ENCODE measurements at regions not wholly inside any gene's neighbourhood (a gene's known extent, or its start where the extent isn't known, plus 50 kb on each side); places are given as distances from the start of the nearest gene placed in this dataset.
A peak's percentile ranks its signal among the peaks of the same experiment; 100 is the strongest.
"Not testable (repeated sequence)": the region's sequence is repeated elsewhere in the genome, so short reads cannot be mapped to it uniquely, and the experiment has no call there.

DNA sequence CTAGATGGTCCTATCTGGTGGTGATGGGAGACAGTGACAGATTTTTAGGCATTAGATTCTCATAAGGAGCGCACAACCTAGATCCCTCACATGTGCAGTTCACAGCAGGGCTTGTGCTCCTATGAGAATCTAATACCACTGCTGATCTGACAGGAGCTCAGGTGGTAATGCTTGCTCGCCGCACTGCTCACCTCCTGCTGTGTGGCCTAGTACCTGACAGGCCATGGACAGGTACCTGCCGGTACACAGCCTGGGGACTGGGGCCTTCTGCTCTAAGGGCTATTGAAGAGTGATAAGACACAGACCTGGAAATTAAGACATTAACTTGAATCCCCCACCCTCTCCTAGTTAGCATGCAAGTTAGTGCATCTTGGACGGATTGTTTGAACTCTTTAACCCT, 64.4 kb downstream of the KLRB1 start:
- not testable (repeated sequence) for H3K27ac ChIP-seq, H3K4me3 ChIP-seq

DNA sequence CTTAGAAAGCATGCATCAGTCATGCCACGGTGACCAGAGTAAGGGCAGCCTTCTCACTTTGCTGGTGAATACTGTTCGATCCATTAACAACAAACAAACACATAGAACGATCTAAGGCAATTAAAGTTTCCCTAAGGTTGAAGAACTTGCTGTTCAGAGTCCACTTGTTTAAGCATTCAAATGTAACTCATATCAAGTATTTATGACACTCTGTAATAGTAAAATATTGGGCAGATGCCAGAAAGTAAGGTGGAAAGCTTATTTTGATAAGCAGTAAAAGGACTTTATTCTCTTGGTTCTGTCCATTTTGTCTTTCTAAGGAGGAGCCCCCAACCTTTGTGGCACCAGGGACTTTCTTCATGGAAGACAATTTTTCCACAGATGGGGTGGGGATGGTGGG, 64.9 kb downstream of the KLRB1 start:
- H3K4me3 ChIP-seq, H3K27ac ChIP-seq: not testable (repeated sequence)

DNA sequence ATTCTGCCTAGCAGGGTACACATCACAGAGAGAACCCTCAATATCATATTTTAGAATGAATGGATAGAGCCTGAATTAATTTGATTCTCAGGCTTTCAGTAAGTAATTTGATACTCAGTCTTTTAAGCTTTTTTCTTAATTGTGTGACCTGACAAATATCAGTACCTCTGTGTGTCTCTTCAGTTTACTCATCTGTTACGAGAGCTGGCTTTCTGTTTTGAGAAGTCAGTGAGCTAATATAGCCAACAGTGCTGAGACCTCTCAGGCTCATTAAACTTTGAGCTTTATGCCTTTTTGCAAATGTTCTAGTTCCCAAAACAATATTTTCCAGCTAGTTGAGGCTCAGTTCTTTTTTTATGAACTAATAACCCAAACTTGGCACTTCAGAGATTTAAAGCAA, 91.8 kb downstream of the KLRB1 start:
- H3K4me3 ChIP-seq, H3K27ac ChIP-seq: not testable (repeated sequence)

DNA sequence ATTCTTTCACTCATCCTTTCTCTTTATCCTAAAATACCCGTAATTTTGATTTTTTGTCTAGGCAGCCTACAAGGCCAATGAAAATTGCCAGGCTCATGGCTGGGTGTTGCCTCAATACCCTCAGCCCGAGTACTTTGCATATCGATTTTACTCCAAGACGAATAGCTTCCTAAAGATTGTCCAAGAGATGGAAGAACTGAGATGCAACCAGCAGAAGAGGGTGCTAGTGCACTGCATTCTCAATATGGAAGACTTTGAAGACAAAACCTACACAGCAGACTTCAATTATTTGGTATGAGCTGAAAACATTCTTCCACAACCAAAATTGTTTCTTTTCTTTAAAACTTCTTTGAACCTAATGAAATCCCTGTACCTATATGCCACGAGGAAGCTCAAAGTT, 95.0 kb downstream of the KLRB1 start:
- H3K4me3 ChIP-seq, H3K27ac ChIP-seq: not testable (repeated sequence)

DNA sequence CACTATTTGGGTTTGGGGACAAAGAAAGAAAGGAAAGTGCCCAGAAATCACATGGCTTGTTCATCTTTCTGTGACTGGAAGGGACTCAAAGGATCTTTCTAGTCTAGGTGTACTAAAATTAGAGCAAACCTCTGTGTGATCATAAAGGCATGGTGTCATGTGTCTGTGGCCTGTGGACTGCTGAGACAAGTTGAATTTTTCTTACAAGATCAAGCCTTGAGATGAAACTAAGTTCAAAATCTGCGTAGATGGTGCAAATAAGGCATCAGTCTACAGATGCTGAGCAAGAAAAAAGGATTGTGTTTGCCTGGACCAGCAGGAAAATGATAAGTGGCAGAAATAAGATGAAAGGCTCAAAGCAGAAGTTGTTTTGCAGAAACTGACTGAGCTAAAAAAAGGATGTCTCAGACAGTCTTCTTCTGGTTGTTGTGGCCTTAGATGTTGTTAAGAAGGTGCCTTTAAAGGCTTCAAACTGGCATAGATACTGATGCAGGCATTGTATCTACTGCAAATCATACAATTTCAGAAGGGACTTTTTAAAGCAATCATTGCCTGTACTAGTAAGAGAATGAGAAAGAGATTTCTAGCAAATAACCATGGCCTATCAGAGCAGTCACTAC, 97.2 kb downstream of the KLRB1 start:
- not testable (repeated sequence) for H3K4me3 ChIP-seq, H3K27ac ChIP-seq

DNA sequence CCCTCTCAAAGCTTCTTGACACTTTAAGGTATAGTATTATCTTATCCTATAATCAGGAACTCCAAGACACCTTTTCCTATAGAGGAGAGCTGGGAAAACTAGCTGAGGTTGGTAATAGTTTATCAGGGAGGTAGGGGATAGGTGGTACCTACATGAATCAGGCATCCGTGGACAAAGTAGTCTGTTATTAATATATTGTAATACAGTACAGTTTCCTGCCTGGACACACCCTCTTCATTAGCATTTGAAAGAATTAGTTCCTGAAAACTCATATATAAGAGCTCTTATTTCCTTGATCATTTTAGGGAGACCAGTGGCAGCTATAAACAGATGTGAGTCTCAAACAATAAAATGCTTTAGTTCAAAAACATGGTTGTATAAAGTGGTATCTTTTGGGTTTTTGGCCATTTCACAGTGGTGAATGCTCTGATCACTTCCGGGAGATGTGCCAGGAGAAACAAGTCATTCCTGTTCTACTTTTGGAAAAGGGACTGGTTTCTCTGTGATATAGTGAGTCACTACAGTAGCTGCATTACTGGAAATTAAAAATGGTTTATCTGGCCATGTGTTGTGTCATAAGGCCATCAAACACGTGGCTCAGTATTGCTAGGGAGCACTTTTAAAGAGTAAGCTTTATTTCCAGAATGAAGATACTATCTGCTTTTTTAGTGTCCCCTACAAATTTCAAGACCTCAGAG, 98.1 kb downstream of the KLRB1 start:
- Histone ChIP-seq H3K4me3 (no peak overlapping the region), H3K27ac (peak overlapping the region in 1 of 21 experiments; percentile 16)

DNA sequence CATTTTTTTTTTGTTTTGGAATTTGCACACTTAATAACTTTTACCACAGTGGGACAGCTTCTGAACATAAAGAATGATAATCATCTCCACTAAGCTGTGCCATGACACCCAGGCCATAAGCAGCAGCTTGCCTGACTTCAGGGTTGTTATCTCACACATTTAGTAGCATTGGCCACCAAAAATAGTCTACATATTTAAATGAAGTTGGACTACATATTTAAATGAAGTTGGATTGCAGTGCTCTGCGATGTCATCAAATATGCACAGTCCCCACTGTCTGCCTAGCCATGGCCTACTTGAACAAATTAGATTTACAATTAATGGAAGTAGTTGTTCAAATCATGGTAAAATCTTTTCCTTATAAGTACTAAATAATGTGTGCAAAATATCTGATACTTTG, 101.0 kb downstream of the KLRB1 start:
- H3K4me3 ChIP-seq = no peak overlapping the region
- H3K27ac ChIP-seq = no peak overlapping the region

DNA sequence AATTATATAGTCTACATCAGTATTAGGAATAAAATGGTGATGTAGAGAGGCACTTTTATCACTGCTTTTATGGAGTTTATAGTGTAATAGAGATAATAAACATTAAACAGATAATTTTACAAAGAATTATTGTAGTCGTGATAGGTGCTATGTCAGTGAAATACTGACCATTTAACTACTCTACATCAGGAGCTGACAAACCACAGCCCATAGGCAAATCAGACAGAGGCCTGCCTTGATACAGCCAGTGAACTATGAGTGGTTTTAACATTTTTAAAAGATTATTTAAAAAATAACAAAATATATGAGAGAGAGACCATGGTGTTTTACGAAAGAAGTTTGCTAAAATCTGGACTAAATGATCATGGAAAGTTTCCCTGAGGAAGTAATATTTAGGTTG, 104.3 kb downstream of the KLRB1 start:
- not testable (repeated sequence) for H3K27ac ChIP-seq, H3K4me3 ChIP-seq

DNA sequence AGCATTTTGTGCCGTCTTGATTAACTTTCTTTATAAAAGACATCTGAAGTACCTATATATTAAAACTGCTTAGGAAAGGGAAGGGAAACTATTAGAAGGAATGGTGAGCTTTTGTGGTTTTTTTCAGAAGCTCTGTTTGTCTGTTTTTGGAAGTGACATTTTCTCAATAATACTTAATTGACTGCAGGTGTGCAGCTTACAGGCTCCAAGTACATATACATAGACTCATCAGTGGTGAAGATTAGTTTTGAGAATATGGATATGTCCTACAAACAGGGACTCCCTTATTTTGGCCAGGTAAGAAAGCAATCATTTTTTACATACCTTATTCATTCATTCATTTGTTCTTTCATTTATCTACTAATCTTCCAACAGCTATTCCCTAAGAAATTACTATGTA, 104.9 kb downstream of the KLRB1 start:
- not testable (repeated sequence) for H3K4me3 ChIP-seq, H3K27ac ChIP-seq

DNA sequence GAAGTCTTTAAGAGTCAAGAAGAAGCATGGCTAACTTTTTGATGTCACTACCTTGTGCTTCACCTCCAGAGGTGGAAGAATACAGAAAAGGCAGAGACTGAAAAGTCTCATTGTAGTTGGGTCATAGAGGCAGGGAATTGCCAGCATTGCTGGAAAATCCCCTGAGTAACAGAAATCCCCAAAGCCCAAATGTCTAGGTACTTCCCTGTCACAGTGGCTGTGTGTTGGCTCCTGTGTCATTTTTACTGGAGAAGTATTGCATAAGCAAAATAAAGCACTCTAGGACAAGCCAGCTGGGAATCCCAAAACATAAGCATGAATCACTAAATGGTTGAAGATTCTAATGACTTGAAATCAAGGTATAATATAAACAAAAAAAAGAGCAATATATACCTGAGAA, 114.4 kb downstream of the KLRB1 start:
- not testable (repeated sequence) for H3K4me3 ChIP-seq, H3K27ac ChIP-seq

DNA sequence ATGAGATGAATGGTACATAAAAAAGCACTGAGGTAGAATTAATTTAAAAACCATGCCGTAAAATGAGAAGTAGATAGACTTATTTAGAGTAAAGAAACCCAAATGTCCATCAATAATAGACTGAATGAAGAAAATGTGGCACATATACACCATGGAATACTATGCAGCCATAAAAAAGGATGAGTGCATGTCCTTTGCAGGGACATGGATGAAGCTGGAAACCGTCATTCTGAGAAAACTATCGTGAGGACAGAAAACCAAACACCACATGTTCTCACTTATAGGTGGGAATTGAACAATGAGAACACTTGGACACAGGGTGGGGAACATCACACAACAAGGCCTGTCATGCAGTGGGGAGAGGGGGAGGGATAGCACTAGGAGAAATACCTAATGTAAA, 126.4 kb downstream of the KLRB1 start:
- H3K27ac ChIP-seq, H3K4me3 ChIP-seq: not testable (repeated sequence)

DNA sequence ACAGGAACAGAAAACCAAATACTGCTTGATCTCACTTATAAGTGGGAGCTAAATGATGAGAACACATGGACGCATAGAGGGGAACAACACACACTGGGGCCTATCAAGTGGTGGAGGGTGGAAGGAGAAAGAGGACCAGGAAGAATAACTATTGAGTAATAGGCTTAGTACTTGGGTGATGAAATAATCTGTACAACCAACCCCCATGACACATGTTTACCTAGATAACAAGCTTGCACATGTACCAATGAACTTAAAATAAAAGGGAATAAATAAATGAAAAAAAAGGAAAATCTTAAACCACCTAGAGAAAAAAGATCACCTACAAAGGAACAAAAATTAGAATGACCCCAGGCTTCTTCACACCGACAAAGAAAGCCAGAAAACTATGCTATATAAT, 133.5 kb downstream of the KLRB1 start:
- H3K27ac ChIP-seq, H3K4me3 ChIP-seq: not testable (repeated sequence)

DNA sequence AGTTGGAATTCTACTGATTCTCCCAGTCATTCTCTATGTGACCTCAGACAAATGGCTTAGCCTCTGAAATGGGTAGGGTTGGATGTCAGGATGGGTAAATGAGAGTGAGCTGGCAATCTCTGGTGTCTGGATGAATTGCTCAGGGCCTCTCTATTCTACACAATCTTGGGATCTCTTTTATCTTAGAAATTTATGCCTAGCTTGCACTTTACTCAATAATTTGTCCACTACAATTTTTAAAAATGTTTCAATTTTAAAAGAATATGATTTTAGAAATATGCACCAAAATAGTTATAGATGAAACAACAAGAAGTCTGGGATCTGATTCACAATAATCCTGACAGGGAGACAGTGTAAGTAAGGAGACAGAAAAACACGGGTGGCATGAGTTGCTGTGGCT, 134.1 kb downstream of the KLRB1 start:
- H3K4me3 ChIP-seq, H3K27ac ChIP-seq: not testable (repeated sequence)

DNA sequence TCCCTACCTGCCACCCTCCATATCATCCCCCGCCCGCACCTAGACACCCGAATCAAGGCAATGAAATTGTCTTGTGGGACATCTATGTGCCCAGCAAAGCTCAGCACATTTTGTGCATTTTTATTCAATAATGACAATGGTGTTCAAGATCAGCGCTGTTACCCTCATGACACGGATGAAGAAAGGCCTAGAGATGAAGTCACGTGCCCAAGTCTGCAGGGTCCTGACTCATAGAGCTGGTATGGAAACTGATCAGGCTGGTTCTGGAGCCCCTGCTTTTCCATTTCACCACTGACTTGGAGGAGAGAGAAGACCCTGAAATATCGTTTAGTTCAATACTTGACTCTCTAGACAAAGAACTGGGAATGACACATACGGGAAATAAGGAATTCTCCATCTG, 136.2 kb downstream of the KLRB1 start:
- not testable (repeated sequence) for H3K27ac ChIP-seq, H3K4me3 ChIP-seq

DNA sequence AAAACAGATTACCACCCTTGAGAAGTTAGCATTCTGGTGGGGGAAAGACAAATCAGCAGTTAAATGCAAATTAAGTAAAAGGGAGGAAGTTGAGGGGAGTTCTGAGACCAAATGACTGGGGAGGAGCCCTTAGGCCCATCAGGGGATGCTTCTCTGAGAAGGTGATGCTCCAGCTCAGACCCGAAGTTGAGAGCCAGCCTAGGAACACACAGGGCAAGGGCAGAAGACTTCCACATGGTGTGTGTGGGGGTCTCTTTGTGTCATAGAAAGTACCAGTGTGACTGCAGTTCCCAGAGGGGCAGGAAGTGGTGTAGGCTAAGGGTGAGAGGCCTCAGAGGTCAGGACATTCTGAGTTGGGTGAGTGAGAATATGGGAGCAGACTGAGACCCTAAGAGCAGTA, 137.3 kb downstream of the KLRB1 start:
- not testable (repeated sequence) for H3K27ac ChIP-seq, H3K4me3 ChIP-seq

DNA sequence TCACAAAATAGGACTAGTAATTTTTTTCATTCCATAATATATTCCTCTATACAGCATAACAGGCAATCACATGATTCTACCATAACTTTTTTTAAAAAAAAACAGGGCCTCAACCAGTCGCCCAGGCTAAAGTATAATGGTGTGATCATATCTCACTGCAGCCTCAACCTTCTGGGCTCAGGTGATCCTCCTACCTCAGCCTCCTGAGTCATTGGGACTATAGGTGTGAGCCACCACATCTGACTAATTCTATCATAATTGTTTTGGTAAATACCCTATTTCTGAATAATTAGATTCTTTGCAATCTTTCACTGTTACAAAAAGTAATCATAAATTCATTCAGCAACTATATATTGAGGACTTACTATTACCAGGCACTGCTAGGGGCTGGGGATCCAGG, 137.8 kb downstream of the KLRB1 start:
- not testable (repeated sequence) for H3K27ac ChIP-seq, H3K4me3 ChIP-seq

DNA sequence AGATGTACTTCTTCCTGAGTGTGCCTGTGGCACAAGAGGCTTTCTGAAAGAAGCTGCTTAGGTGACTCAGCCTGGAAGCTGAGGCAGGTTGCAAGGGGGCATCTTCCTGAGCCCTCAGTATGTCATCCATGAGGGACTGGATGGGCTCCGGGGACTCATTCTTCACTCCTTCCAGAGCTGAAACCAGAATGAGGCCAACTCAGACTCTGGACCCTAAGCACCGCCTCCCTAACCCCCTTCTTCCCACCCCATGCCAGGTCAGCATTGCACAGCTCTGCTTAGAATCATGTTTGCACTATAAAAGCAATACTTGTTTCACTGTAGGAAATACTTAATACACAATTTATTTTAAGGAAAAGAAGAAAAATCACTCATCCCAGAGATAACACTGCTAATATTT, 138.3 kb downstream of the KLRB1 start:
- not testable (repeated sequence) for H3K4me3 ChIP-seq, H3K27ac ChIP-seq

DNA sequence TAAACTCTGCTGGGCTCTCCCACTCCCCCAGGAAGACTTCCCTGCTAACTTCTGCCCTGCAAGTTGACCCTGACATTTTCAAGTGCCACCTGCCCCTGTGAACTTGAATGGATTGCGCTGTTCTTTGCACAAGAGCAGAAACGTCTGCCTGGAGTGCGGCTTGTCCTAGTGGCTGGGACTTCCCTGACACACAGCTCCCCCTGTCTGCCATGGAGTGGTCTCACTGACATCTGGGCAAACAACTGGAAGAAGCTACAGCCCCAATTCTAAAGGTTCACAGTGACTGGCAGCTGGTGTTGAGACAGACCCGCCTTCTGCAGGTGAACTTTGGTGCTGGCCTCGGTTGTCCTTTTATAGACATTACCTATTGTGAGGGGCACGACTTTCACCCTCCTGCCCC, 138.7 kb downstream of the KLRB1 start:
- not testable (repeated sequence) for H3K27ac ChIP-seq, H3K4me3 ChIP-seq

DNA sequence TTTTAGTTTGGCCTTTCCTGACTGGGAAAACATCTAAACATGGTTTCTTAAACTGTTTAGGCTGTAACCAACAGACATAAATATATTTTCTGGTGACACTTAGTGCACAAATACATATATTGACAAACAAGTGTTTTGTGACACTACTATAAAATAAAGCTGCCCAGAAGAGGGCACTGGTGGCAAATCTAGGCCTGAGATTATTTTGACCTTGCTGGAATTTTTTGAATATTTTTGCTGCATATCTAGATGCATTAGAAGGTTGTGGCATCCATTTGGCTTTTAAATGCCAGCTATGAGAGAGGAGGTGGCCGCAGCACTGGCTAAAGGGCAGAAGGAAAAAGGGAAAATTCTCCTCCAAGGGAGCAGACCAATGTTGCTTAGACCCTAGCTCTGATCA, 139.6 kb downstream of the KLRB1 start:
- H3K4me3 ChIP-seq, H3K27ac ChIP-seq: not testable (repeated sequence)

DNA sequence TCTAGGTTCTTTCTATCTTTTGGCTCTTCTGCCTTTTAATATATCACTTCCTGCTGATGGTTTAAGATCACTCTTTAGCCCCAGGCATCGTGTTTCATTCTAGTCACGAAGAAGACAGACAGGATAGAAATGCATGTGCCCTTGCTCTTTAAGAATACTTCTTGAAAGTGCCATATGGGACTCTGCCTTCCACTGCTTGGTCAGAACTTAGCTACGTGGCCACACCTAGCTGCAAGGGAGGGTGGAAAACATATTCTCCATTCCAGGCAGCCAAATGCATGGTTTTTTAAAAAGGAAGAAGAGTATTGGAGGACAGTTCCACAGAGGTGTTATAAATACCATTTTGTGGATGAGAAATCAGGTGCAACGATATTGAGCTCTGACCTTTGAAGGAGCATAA, 143.3 kb downstream of the KLRB1 start:
- no peak overlapping the region for H3K27ac ChIP-seq
- H3K4me3 ChIP-seq = no peak overlapping the region

DNA sequence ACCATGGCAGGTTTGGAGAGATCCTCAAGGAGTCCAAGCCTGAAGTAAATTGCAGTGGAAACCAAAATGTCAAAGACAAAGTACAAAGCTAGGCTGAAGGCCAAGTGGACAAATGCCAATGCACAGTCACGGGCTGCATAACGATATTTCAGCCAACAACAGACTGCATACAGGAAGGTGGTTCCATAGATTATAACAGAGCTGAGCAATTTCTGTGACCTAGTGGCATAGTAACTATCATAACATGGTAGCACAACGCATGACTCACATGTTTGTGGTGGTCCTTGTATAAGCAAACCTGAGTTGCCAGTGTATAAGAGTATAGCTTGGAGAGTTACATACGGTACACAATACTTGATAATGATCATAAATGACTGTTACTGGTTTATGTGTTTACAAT, 152.2 kb downstream of the KLRB1 start:
- peak overlapping the region in 1 of 21 experiments; percentile 18 for H3K27ac ChIP-seq
- not testable (repeated sequence) for H3K4me3 ChIP-seq

DNA sequence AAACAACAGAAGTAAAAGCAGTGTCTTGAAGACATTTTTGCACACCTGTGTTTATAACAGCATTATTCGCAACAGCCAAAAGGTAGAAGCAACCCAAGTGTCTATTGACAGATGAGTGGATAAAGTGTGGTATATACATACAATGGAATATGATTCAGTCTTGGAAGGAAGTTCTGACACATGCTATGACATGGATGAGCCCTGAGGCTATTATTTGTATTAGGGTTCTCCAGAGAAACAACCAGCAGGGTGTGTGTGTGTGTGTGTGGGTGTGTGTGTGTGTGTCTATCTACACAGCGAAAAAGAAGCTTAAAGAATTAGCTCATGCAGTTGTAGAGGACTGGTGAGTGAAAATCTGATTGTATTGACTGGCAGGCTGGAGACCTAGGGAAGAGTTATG, 153.7 kb downstream of the KLRB1 start:
- not testable (repeated sequence) for H3K4me3 ChIP-seq

More for the DNA sequence above, 153.7 kb downstream of the KLRB1 start:
- H3K27ac ChIP-seq = not testable (repeated sequence)

Measured in skin epidermis (tissue), 12 donors.